ENCODE measurements at regions not wholly inside any gene's neighbourhood (a gene's known extent, or its start where the extent isn't known, plus 50 kb on each side); places are given as distances from the start of the nearest gene placed in this dataset.

- H3K4me3 ChIP-seq (ENCODE audit: low read depth, low read length) = no peak overlapping the region
- DNase-seq (ENCODE audit: low read depth) = no peak
- no peak for TF ChIP-seq CTCF (IDR thresholded peaks at IDR 0.05; ENCODE audit: insufficient read depth, low read depth, low read length, missing control alignments)
Observed at GRCh38 chr11:112508750-112509149, 248.1 kb upstream of the PLET1 start.

- no peak for TF ChIP-seq CTCF (IDR thresholded peaks at IDR 0.05; ENCODE audit: insufficient read depth, low read depth, low read length, missing control alignments)
- H3K4me3 ChIP-seq (ENCODE audit: low read depth, low read length) = no peak overlapping the region
- DNase-seq (ENCODE audit: low read depth) = no peak
Observed at GRCh38 chr11:112509300-112509699, 248.6 kb upstream of the PLET1 start.

DNA sequence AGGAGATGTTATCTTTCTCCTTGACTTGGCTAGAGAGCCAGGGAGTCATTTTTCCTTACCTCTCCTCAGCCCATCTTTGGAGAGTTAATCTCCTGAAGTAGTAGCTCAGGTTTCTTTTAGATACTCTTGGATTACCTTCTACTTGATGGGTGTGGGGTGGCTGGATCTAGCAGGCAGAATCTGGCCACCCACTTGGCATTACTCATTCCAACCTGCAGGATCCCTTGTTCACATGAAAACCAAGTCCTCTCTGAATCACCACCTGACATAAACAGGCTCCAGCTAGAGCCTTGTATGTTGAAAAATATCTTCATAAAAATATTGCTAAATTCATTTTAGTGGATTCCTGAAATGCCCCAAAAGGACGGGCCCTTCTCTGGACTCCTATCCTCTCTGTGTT, 250.6 kb upstream of the PLET1 start:
- no peak overlapping the region for H3K4me3 ChIP-seq (ENCODE audit: low read depth, low read length)
- no peak for DNase-seq (ENCODE audit: low read depth)
- no peak for TF ChIP-seq CTCF (IDR thresholded peaks at IDR 0.05; ENCODE audit: insufficient read depth, low read depth, low read length, missing control alignments)

- DNase-seq (ENCODE audit: low read depth) = no peak
- TF ChIP-seq CTCF (IDR thresholded peaks at IDR 0.05; ENCODE audit: insufficient read depth, low read depth, low read length, missing control alignments) = no peak
- no peak overlapping the region for H3K4me3 ChIP-seq (ENCODE audit: low read depth, low read length)
Observed at GRCh38 chr11:112511911-112512310, 251.3 kb upstream of the PLET1 start.

DNA sequence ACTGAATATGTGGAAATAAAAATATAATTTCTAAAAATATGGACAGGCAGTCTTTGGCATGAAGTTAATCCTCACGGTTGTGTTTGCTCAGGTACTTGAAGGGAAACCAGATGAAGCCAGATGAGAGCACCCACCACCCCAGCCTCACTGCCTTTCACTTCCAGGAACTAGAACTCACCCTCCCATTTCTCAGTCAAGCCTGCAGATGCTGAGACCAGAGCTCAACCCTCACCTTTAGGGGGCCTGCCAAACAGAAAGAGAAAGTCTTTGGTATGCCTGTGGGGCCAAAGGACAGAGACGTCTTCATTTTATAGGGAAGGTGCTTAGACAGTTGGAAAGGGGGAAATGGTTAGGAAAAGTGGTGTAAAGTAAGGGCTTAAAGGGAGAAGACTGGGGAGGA, 252.8 kb upstream of the PLET1 start:
- DNase-seq (ENCODE audit: low read depth) = peak; percentile 16
- no peak overlapping the region for H3K4me3 ChIP-seq (ENCODE audit: low read depth, low read length)
- TF ChIP-seq CTCF (IDR thresholded peaks at IDR 0.05; ENCODE audit: insufficient read depth, low read depth, low read length, missing control alignments) = no peak

DNA sequence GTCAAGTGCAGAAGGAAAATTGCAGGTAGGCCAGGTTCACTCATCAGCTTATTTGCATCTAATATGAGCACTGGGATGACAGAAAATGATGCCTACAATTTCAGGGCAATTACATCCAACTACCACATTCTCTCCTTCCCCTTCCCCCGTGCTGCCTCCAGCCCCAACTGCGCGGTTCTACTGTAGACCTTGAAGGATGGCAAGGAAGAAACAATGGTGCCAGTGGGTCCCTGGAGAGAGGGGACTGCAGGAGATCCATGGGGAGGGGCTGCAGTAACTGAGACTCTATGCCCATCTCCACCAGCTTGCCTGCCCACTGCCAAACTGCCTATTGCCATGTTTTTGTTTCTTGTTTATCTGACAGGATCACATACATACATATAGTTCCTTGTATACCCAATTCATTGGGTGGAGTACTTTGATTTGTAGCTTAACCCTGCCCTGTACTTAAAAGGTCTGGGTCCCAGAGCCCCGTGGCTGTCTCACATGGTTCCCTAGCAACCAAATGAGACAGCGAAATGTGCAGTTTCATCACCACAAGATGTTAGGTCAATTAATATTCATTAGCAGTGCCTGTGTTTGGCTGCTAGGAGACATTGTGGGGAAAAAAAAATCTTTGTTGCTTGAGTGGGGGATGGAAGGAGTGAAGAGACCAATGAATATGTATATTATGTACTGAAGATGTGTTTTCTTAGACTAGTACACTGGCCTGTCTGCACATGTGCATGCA, 253.5 kb upstream of the PLET1 start:
- no peak for TF ChIP-seq CTCF (IDR thresholded peaks at IDR 0.05; ENCODE audit: insufficient read depth, low read depth, low read length, missing control alignments)
- no peak for DNase-seq (ENCODE audit: low read depth)
- H3K4me3 ChIP-seq (ENCODE audit: low read depth, low read length) = no peak overlapping the region

DNA sequence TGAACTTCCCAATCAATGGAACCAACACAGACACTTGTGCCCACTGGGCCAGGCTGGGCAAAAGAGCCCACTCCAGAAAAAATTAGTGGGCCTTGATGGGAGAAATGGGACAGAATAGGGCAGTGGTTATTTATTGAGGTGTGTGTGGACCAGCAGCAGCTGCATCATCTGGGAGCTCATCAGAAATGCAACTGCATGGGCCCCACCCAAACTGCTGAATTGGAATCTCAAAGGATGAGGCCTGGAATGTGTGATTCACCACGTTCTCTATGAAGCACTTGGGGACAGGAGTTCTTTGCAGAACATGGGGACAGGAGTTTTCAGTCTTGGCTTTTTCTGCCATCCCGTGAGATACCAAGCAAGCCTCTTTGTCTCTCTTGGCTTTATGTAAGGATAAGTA, 255.6 kb upstream of the PLET1 start:
- no peak for DNase-seq (ENCODE audit: low read depth)
- no peak for TF ChIP-seq CTCF (IDR thresholded peaks at IDR 0.05; ENCODE audit: insufficient read depth, low read depth, low read length, missing control alignments)
- H3K4me3 ChIP-seq (ENCODE audit: low read depth, low read length) = no peak overlapping the region
